ENCODE measurements at regions not wholly inside any gene's neighbourhood (a gene's known extent, or its start where the extent isn't known, plus 50 kb on each side); places are given as distances from the start of the nearest gene placed in this dataset.

DNA sequence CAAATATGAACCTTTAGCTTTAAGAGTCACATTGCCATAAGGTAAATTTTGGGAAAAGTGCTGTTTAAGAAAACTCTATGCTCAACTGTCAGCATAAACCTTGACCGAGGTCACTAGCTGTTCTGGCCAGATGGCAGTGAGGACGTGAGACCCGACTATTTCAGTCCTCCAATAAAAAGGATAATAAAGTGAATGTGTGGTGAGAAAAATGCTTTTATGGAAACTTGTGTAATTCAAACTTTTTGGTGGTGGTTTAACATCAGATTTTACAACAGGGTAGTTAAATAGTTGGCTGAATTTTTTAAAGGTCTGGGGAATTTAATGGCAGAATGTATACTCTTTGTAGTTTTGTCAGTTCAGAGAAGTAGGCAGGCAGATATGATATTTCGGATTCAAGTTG, 391.1 kb downstream of the PMP22 start:
- H3K27ac ChIP-seq = no peak overlapping the region
- H3K9me3 ChIP-seq = no peaks in the 10 kb centered on the region
- no peak overlapping the region for H3K4me3 ChIP-seq
- no peak for TF ChIP-seq CTCF (IDR thresholded peaks at IDR 0.05)
- no peaks in the 10 kb centered on the region for H3K27me3 ChIP-seq
- no peaks in the 10 kb centered on the region for H3K4me1 ChIP-seq
- no peak for DNase-seq (ENCODE audit: low spot score)
- H3K36me3 ChIP-seq = no peaks in the 10 kb centered on the region

GRCh38 chr17:14873540-14873939, 391.6 kb downstream of the PMP22 start:
- no peak for TF ChIP-seq CTCF (IDR thresholded peaks at IDR 0.05)
- Histone ChIP-seq H3K27me3 (no peaks in the 10 kb centered on the region), H3K27ac (no peak overlapping the region), H3K4me3 (no peak overlapping the region), H3K36me3 (no peaks in the 10 kb centered on the region), H3K4me1 (no peaks in the 10 kb centered on the region), H3K9me3 (no peaks in the 10 kb centered on the region)
- no peak for DNase-seq (ENCODE audit: low spot score)

DNA sequence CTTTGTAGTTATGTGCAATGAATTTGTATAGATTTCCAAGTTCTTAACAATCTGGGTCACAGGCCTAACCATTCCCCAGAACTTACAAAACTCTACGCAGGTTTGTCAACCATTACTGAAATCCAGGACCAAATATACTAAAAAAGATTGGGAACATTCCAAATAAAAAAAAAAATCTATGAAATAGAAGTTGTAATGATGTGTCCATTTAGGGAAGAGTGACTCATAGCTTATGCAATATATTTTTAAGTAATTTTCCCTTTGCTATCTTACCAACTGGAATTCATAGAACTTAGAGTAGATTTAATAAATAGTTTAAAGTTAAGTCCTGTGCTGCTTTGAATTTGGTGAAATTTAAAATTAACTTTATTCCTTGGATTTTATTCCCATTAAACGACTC, 393.2 kb downstream of the PMP22 start:
- no peaks in the 10 kb centered on the region for H3K9me3 ChIP-seq
- H3K36me3 ChIP-seq = no peaks in the 10 kb centered on the region
- TF ChIP-seq CTCF (IDR thresholded peaks at IDR 0.05) = no peak
- H3K4me1 ChIP-seq = no peaks in the 10 kb centered on the region
- H3K27me3 ChIP-seq = no peaks in the 10 kb centered on the region
- H3K4me3 ChIP-seq = no peak overlapping the region
- no peak for DNase-seq (ENCODE audit: low spot score)
- H3K27ac ChIP-seq = no peak overlapping the region

DNA sequence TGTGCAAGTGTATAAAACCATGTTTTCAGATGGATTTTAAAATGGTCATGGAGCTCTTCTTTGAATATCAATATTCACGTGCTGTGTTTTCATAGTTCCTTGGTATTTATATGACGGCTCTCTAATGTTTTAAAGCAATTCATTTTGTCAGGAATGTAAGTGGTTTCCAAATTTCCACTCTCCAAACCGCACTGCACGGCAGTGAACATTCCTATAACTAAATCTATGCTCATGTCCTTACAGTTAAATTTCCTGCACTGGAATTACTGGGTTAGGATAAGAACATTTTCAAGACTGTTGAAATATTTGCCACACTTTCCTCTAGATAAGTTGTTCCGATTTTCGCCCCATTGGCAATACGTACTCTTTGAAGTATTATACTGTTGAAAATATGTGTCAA, 398.9 kb downstream of the PMP22 start:
- Histone ChIP-seq H3K27ac (no peak overlapping the region), H3K4me1 (no peaks in the 10 kb centered on the region), H3K4me3 (no peak overlapping the region), H3K36me3 (no peaks in the 10 kb centered on the region), H3K9me3 (no peaks in the 10 kb centered on the region), H3K27me3 (no peaks in the 10 kb centered on the region)
- DNase-seq (ENCODE audit: low spot score) = no peak
- no peak for TF ChIP-seq CTCF (IDR thresholded peaks at IDR 0.05)

DNA sequence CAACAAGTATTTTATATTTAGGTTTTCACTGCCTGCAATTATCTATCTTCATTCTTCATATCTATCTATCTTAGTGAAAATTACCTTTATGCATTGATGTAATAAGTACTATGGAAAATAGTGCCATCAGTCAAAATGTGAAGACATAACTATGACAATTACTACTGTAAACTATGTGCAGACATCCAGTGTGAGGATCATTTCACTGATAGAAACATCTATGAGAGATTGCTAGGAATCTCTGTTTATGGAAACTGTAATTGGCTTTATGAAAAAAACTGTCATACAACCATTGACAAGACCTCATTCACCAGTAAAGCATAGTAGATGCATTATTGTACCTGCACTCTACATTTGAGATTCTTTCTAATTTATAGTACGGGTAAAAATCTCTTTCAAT, 401.0 kb downstream of the PMP22 start:
- Histone ChIP-seq H3K4me1 (no peaks in the 10 kb centered on the region), H3K9me3 (no peaks in the 10 kb centered on the region), H3K27ac (no peak overlapping the region), H3K4me3 (no peak overlapping the region), H3K27me3 (no peaks in the 10 kb centered on the region), H3K36me3 (no peaks in the 10 kb centered on the region)
- no peak for TF ChIP-seq CTCF (IDR thresholded peaks at IDR 0.05)
- no peak for DNase-seq (ENCODE audit: low spot score)

GRCh38 chr17:14859542-14859941, 405.6 kb downstream of the PMP22 start:
- H3K27ac ChIP-seq = no peak overlapping the region
- TF ChIP-seq CTCF (IDR thresholded peaks at IDR 0.05) = no peak
- no peaks in the 10 kb centered on the region for H3K4me1 ChIP-seq
- no peak for DNase-seq (ENCODE audit: low spot score)
- no peaks in the 10 kb centered on the region for H3K36me3 ChIP-seq
- H3K4me3 ChIP-seq = no peak overlapping the region
- H3K9me3 ChIP-seq = no peaks in the 10 kb centered on the region
- no peaks in the 10 kb centered on the region for H3K27me3 ChIP-seq
